Motor neuron (in vitro differentiated cells): ENCODE measurements at regions not wholly inside any gene's neighbourhood (a gene's known extent, or its start where the extent isn't known, plus 50 kb on each side); places are given as distances from the start of the nearest gene placed in this dataset.
"Not testable (repeated sequence)": the region's sequence is repeated elsewhere in the genome, so short reads cannot be mapped to it uniquely, and the experiment has no call there.

Experiments
- ATAC-seq, 8 experiments: fragments of 200-7000 bp; cut with Tn5 transposase; replicated peaks in 6 of 8; 2 replicates each; pipeline ENCODE4 v1.8.0; 2021; ENCODE audit warnings: mild to moderate bottlenecking in 8 of 8, moderate library complexity in 8 of 8
- H3K27ac ChIP-seq, 2 donors: fragments of 250-450 bp; sonication (Bioruptor Pico); 2 replicates each; pipeline ENCODE4 v1.9.0; 2021; ENCODE audit warnings: antibody characterized with exemption in 2 of 2, mild to moderate bottlenecking in 2 of 2, moderate library complexity in 1 of 2
- H3K4me1 ChIP-seq, 2 donors: fragments of 250-450 bp; sonication (Bioruptor Pico); replicated peaks in 1 of 2; 2 replicates each; pipeline ENCODE4 v1.6.1; 2021; ENCODE audit warnings: antibody characterized with exemption in 2 of 2, mild to moderate bottlenecking in 2 of 2, moderate library complexity in 1 of 2
- H3K4me3 ChIP-seq, 5 donors: fragments of 250-450 bp; sonication (Bioruptor Pico); 2 replicates each; pipeline ENCODE4 v1.9.0; 2021; ENCODE audit warnings: antibody characterized with exemption in 5 of 5, mild to moderate bottlenecking in 5 of 5, moderate library complexity in 4 of 5
- WGBS, 10 experiments: fragments of 450-650 bp; shearing (Covaris generic); methylation state at CpG; one replicate each; pipeline ENCODE4 v1.0.0; 2022; 5-methylcytosine and 5-hydroxymethylcytosine counted together
- in situ Hi-C, 9 experiments: fragments of 400-800 bp; cut with MboI; loops; one replicate each; pipeline ENCODE4 v1.15.0; 2021; ENCODE audit warnings: low sequenced_read_pairs in 9 of 9, low pct_unique_long_range_greater_than_20kb in 2 of 9; ENCODE audit not compliant: unreplicated experiment in 9 of 9

- no peak overlapping the region for H3K4me3 ChIP-seq
- 23 to 96% (median 52%) methylated on average over 4 to 10 of the region's 10 CpGs; no CpG with 5 or more reads in 2 of the 10 experiments for WGBS, 10 experiments
- no peak overlapping the region for H3K27ac ChIP-seq
- peaks cover 5 to 6% of the 10 kb centered on the region in 2 donors for H3K4me1 ChIP-seq
- ATAC-seq = peak; percentile 66 to 93 (median 78)
- in situ Hi-C loops = loop anchor here in 4 of 9 experiments (10.0 to 25.0 kb wide), 3 partner anchors 342 to 495 kb away; no protein-coding TSS in a partner anchor
These were observed 65.7 kb upstream of the MAP9 start for GRCh38 chr4:155442267-155443105.

DNA sequence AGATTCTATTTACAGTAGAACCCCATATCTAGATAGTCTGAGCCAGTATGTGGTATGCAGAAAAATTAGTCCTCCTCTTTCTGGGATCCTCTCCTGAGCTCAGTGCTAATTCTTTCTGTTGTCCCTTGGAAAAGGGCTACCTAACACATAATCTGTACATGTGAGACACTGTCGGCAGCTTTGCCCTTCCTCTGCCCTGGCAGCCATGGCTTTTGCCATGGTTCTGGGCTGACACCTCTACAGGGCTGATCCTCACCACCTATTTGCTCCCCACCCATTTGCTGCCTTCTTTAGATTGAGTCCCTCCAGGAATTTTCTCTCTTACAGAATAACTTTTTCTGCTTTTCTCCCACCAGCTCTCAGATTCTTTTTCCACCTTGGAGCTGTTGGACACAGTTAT, 64.7 kb upstream of the MAP9 start:
- in situ Hi-C loops = loop anchor here in 4 of 9 experiments (10.0 to 25.0 kb wide), 3 partner anchors 343 to 496 kb away; no protein-coding TSS in a partner anchor
- 50 to 100% (median 90%) methylated on average over 1 of the region's 1 CpG; no CpG with 5 or more reads in 4 of the 10 experiments for WGBS, 10 experiments
- H3K4me3 ChIP-seq = no peak overlapping the region
- no peak overlapping the region for H3K27ac ChIP-seq
- H3K4me1 ChIP-seq = peaks cover 5 to 6% of the 10 kb centered on the region in 2 donors
- ATAC-seq = no peak

DNA sequence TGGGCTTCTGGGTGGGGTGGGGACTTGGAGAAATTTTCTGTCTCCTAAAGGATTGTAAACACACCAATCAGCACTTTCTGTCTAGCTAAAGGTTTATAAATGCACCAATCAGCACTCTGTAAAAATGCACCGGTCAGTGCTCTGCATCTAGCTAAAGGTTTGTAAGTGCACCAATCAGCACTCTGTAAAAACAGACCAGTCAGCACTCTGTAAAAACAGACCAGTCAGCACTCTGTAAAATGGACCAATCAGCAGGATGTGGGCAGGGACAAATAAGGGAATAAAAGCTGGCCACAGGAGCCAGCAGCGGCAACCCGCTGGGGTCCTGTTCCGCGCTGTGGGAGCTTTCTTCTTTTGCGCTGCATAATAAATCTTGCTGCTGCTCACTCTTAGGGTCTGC, 63.0 kb upstream of the MAP9 start:
- not testable (repeated sequence) for H3K4me1 ChIP-seq, ATAC-seq, H3K4me3 ChIP-seq, H3K27ac ChIP-seq
- WGBS, 10 experiments = 83 to 100% (median 93%) methylated on average over 1 to 6 of the region's 6 CpGs; no CpG with 5 or more reads in 3 of the 10 experiments
- in situ Hi-C loops = loop anchor here in 4 of 9 experiments (10.0 to 25.0 kb wide), 3 partner anchors 345 to 498 kb away; no protein-coding TSS in a partner anchor

DNA sequence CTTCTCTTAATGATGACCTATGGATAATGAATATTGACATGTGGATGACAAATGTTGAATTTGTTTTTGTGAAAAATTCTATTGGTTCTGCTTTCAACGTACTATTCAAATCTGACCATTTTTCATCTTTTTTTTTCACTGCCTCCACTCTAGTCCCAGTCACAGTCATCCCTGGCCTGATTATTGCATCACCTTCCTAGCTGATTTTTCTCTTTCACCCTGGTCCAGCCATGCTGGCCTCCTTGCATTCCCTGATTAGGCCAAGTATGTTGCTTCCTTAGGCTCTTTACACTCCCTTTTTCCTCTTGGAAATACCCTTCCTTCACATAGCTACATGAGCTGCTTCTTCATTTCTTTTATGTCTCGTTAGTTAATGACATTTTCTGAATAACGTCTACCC, 58.1 kb upstream of the MAP9 start:
- 35 to 100% (median 74%) methylated on average over 1 to 3 of the region's 3 CpGs for WGBS, 10 experiments
- ATAC-seq = peak in 5 of 8 experiments; percentile 36 to 91 (median 51)
- Histone ChIP-seq H3K27ac (no peak overlapping the region), H3K4me3 (no peak overlapping the region), H3K4me1 (peaks cover 2 to 5% of the 10 kb centered on the region in 2 donors)
- in situ Hi-C loops = loop anchor here in 4 of 9 experiments (25.0 kb wide), 2 partner anchors 352 to 502 kb away; no protein-coding TSS in a partner anchor

GRCh38 chr4:155434366-155434765, 57.6 kb upstream of the MAP9 start:
- WGBS, 10 experiments = 10 to 100% (median 80%) methylated on average over 1 of the region's 1 CpG; no CpG with 5 or more reads in 1 of the 10 experiments
- no peak overlapping the region for H3K27ac ChIP-seq
- H3K4me1 ChIP-seq = peaks cover 2 to 5% of the 10 kb centered on the region in 2 donors
- no peak overlapping the region for H3K4me3 ChIP-seq
- in situ Hi-C loops = loop anchor here in 4 of 9 experiments (25.0 kb wide), 2 partner anchors 353 to 503 kb away; no protein-coding TSS in a partner anchor
- no peak for ATAC-seq

GRCh38 chr4:155433636-155434360, 57.0 kb upstream of the MAP9 start:
- no peak for ATAC-seq
- in situ Hi-C loops = loop anchor here in 4 of 9 experiments (25.0 kb wide), 2 partner anchors 354 to 504 kb away; no protein-coding TSS in a partner anchor
- Histone ChIP-seq H3K4me3 (no peak overlapping the region), H3K4me1 (peaks cover 2 to 5% of the 10 kb centered on the region in 2 donors), H3K27ac (no peak overlapping the region)
- 21 to 100% (median 82%) methylated on average over 1 to 2 of the region's 2 CpGs; no CpG with 5 or more reads in 3 of the 10 experiments for WGBS, 10 experiments

GRCh38 chr4:155430895-155431795, 54.4 kb upstream of the MAP9 start:
- 0 to 88% (median 57%) methylated on average over 1 to 2 of the region's 2 CpGs; no CpG with 5 or more reads in 1 of the 10 experiments for WGBS, 10 experiments
- in situ Hi-C loops = loop anchor here in 4 of 9 experiments (25.0 kb wide), 2 partner anchors 356 to 506 kb away; no protein-coding TSS in a partner anchor
- no peak for ATAC-seq
- Histone ChIP-seq H3K4me3 (no peak overlapping the region), H3K4me1 (peaks cover 2 to 5% of the 10 kb centered on the region in 2 donors), H3K27ac (no peak overlapping the region)

- H3K4me1 ChIP-seq = no peaks in the 10 kb centered on the region
- no peak for ATAC-seq
- no peak overlapping the region for H3K4me3 ChIP-seq
- in situ Hi-C loops = loop anchor here in 4 of 9 experiments (25.0 kb wide), 2 partner anchors 359 to 509 kb away; no protein-coding TSS in a partner anchor
- H3K27ac ChIP-seq = no peak overlapping the region
These were observed 51.4 kb upstream of the MAP9 start for GRCh38 chr4:155428128-155428527.

DNA sequence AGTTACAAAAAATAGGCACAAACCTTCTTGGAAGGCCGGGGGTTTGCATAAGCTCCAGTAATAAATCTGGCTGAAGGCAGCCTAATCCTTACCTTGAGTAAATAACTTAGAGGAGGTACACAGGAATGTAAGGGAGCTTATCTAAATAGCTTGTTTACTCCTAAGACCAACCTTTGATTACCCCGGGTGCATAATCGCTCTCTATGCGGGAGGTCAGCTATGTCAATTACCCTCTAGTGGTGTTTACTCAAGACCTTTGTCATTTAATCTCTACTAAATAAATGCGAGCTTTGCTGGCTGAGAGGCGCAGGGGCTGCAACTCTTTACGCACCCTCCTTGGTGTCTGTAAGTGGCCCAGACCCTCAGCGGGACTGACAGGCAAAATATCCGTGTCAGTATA, 50.2 kb upstream of the MAP9 start:
- in situ Hi-C loops = loop anchor here in 4 of 9 experiments (25.0 kb wide), 2 partner anchors 360 to 510 kb away; no protein-coding TSS in a partner anchor
- no peak overlapping the region for H3K4me3 ChIP-seq
- no peak overlapping the region for H3K27ac ChIP-seq
- H3K4me1 ChIP-seq = no peaks in the 10 kb centered on the region
- WGBS, 10 experiments = 13 to 57% (median 35%) methylated on average over 1 to 9 of the region's 9 CpGs; no CpG with 5 or more reads in 1 of the 10 experiments
- ATAC-seq = no peak
